Stimulated activated CD4-positive, alpha-beta T cell treated with anti-CD3 and anti-CD28 coated beads, Interleukin-4, amount 100 ng/mL, for 24 hours (primary cell): ENCODE measurements at regions not wholly inside any gene's neighbourhood (a gene's known extent, or its start where the extent isn't known, plus 50 kb on each side); places are given as distances from the start of the nearest gene placed in this dataset.

Source experiments
- DNase-seq: peaks from one replicate; pipeline ENCODE4 v3.0.0-alpha.2; 2020

DNA sequence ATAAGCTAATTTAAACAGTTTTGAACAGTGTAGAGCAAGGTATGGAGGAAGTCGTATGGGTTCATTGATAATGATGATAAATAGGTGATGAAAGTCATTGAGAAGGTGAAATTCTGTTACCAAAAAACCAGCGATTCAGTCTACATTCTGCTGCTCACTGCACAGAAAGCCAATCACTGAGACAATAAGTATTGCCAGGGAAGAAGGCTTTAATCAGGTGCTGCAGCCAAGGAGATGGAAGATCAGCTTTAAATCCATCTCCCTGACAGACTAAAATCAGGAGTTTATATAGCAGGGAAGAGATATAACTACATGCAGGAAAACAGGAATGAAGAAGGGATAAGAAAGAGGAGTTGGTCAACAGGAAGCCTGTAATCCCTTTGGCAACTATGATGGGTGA lies 361.3 kb upstream of the C1orf174 start:
- DNase-seq: no peak

DNA sequence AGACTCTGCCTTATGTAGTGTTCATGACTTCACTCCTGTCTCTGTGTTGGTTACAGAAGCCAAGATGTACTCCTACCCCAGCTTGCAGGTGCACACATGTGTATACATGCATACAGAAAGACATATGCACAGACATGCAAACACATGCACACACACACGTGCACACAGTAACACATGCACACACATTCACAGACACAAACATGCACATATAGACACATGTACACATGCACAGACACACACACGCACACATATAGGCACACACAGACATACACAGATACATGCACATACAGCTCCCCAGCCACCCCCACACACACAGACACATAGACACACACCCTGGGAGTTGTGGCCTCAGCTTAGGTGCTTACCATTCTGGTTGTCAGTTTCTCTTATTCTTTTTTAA lies 362.6 kb upstream of the C1orf174 start:
- no peak for DNase-seq

- DNase-seq: no peak
Observed at GRCh38 chr1:4263699-4264098, 363.6 kb upstream of the C1orf174 start.

DNA sequence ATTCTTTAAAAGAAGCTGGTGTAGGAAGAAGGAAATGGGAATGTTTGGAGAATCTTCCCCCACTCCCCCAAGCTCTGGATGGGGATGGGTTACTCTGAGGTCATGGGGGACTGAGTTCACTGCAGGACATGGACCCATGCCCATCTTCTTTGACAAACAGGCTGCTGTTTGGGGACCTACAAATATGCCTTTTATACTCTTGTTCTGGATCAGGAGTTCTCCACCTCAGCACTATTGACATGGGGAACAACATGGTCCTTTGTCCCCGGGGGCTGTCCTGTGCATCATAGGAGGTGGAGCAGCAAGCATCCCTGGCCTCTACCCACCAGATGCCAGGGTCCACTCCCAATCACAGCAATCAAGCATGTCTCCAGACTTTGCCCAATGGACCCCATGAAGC lies 365.8 kb upstream of the C1orf174 start:
- DNase-seq: no peak

DNA sequence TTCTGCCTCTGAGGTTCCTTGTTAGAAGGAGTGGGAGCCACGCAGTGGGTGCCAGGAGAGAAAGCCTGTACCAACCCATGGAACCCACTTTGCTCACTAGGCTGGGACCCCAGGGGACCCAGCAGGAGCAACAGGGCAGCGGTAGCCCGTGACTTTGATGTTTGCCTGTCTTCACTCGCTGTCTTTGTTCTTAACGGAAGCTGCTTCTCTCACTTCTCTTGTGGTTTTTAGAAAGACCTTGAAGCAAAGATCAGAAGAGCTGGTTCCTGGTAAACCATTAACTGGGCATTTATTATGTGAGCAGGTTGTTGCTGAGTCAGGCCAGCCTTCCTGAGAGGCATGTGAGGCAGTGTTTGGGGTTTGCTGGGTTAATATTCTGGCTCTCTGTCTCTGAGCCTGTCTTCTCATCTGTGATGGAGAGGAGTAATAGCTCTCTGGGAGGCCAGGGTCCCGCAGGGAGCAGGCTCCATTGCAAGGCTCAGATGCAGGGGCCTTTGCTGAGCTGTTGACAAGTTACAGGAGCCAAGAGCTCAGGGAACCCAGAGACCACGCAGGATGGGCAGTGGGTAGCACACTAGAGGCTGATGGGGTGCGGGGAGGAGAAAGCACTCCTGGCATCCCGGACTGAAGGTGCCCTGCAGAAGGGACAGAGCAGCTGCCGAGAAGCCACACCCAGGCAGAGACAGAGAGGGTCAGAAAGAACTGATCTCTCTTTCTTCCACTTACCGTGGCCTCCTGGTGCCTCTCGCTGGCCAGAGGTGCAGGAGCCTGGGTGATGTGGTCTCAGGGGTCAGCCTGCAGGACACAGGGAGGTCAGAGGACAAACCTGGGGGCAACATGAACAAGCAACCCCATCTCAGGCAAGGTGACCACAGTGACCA lies 367.5 kb upstream of the C1orf174 start:
- DNase-seq: no peak

DNA sequence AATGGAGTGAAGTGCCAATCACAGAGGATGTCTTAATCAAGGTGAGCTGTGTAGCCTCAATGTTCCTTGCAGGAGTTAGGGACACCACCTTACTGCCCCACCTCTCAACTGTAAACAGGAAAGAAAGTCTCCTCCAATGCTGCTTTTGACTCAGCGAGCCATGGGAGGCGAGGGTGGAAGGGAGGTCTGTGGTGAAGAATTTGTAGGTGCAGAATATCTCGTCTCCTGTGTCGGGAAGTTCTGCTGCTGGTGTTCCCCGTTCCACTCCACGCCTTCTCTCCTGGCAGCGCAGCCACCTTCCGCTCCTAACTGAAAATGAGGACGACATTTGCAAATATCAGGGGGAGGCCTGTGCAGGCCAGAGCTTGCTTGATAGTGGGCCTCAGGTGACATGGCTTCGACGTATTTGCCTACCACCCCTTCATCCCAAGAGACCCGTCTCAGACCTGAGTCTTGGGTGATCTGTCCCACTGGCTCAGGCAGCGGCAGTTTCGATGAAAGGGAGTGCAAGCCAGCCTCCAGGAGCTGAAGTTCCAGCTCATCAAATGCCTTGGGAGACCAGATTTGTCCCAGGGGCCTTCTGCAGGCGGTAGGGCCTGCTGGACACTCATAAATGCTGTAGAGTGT lies 368.3 kb upstream of the C1orf174 start:
- DNase-seq: no peak

DNA sequence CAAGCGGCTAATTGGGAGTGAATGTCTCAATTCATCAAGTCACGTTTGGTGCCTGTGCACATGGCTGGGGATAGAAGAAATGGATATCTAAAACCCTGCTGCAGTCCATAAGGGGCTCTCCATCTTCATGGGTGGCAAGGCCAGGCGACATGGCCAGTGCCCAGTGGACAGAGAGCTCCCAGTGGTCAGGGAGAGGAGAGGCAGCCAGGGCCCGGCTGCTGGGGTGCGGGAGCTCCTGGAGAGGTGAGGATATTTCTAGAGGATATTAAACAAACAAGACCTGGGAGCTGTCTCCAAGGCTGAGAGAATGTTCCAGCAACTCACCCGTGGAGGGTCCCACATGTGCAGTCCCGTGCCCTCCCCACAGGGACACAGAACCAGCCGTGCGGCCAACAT lies 368.8 kb upstream of the C1orf174 start:
- no peak for DNase-seq

DNA sequence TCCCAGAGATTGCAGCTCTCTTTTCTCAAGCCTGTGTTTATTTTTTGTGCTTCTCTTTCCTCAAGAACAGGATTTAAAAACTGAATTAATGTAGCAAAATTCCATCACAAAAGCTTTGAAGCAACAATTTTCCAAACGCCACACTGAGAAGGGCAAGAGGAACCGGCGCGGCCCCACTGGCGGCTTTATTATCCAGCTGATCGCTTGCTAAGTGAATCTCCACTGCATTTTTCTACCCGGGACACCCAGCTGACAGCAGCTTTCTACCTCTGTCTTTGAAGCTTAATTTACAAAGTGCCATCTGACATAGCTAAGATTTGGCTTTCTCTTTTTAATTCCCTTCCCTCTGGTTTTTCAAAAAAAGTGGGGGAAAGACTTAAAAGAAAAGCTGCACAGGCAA lies 369.3 kb upstream of the C1orf174 start:
- no peak for DNase-seq

DNA sequence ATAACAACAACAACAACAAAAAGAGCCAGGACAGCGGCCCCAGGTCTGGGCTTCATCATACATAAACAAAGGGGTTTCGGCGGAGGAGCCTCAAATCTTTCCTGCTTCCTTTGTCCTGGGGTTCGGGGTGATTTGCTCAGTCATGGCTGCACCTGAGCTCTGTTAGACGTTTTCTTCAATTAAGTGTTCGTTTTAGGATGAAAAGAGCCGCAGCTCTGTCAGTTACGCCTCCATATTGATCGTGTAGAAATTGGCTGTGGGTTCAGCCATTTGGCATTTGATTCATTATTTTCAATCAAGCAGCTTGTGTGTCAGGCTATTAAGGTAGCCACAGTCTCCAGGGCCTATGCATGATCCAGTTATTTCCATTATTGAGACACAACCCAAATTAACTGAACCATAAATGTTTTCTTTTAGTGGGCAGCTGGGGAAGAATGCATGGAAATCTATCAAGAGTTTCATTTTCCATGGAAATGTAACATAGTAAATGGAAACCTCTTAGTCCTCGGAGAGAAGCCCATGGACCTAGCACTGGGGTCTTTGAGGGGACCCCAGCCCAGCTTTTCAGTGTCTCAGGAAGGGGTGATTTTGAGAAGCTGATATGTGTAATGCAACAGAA lies 370.0 kb upstream of the C1orf174 start:
- no peak for DNase-seq

DNA sequence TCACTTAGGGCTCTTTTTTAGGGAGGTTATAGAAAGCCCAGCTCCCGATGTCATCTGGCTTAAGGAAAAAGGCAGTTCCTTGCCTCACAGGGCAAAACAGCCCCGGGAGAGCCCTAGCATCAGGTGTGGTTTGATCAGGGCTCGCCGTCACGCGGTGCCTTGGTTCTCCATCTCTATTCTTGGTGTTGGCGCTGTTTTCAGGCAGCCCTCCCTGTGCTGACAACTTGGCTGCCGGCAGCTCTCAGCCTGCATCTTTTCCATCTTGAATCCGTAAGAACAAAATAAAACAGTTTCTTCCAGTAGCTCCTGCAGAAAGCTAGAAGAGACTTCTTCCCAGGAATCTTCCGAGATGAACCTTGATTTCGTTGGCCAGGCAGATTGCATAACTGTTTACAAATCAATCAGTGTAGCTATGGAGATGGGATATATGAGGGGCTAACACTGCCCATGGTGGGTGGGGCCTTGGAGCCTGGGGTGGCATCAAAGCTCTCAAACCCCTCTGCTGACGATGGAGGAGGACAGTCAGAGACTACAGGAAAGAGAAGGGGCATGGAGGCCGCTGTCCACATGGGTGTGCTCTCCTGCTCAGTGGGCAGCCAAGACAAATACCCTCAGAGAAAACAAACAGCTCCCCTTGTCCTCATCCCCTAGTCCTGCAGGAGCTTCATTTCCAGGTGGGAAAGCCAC lies 370.7 kb upstream of the C1orf174 start:
- DNase-seq: no peak

DNA sequence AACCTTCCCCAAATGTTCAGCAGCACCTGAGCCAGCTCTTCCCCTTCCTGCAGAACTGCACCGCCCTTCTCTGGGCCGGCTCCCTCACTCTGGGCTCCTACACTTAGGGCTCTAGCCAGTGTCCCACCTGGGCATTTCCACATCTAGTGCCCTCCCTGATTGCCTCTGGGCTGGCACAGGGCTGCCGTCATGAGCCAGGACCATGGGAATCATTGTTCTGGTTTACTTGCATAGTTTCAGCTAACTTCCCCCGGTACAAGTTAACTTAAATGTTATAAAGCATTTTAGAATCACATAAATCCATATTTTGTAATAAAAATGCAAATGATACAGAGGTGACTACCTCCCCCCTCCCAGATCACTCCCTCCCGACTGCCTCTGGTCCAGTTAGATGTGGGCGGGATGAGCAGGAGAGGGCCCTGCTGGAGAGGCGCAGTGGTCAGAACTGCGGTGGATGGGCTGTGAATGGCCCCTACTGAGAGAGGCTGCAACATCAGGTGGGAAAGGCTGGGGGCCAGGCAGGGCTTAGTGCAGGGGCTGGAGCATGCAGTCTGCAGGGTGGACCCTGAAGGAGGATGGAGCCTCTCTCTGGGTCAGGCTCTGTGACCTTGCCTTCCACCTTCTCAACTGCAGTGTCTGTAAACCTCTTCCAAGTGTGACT lies 371.4 kb upstream of the C1orf174 start:
- DNase-seq: no peak

DNA sequence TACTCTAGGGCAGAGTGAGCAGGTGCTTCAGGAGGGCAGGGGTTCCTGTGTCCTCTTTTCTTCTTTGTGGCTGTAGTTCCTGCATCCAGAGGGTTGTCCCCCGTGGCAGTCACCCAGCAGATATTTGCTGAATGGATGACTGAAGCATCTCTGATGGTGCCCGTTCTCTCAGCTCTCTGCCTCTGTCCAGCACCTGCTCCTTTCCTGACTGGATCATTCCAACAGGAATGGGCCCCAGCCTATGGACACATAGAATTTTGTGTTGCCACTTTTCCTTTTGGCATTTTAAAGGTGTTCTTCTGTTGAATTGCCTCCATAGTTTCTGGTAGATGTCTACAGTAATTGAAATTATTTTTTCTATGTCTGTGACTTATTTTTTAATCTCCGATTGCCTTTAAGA lies 372.5 kb upstream of the C1orf174 start:
- DNase-seq: no peak

DNA sequence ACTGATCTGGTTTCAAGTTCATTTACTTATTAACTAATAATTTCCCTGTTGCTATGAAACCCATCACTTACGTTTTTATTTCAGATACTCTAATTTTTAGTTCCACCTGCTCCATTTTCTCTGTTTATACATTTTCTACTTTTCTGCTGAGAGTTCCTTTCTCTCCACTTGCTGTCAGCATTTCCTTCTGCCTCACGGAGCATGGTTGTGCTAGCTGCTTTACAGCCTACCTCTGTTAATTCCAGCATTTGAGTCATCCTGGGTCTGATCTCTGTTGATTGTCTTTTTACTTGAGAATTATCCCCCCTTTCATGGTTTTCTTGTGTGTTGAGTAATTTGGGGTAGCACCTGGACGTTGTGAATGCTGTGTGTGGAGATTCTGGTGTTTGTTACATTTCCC lies 373.2 kb upstream of the C1orf174 start:
- no peak for DNase-seq

GRCh38 chr1:4273747-4274146 lies 373.7 kb upstream of the C1orf174 start:
- no peak for DNase-seq

DNA sequence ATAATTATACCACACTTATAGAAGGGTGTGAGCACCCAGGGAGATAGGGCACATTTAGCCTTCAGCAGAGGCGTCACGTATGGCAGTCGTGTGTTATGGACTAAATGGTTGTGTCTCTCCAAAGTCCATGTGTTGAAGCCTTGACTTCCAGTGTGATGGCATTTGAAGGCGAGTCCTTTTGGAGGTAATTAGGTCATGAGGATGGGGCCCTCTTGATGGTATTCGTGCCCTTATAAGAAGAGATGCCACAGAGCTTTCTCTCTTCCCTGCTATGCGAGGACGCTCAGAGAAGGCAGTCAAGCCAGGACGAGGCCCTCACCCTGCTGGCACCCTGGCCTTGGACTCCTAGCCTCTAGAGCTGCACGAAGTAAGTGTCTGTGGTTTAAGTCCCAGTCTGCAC lies 375.0 kb upstream of the C1orf174 start:
- no peak for DNase-seq

DNA sequence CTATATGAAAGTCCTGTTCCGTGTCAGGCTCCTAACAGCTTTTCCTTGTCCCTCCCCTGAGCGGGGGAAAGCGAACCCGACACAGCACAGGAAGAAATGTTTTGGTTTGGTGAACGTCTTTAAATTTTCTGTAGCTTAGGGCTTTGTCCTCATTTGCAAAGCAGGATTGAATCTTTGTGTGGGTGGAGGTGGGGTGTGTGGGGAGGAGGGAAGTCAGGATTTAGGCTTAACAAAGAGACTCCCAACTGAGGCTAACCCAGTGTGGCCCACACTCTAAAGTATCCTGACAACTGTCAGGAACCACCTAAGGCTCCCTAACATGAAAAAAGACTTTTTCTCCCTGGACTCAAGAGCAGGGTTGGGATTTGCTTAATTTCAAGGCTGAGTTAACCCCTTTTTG lies 376.2 kb upstream of the C1orf174 start:
- no peak for DNase-seq

DNA sequence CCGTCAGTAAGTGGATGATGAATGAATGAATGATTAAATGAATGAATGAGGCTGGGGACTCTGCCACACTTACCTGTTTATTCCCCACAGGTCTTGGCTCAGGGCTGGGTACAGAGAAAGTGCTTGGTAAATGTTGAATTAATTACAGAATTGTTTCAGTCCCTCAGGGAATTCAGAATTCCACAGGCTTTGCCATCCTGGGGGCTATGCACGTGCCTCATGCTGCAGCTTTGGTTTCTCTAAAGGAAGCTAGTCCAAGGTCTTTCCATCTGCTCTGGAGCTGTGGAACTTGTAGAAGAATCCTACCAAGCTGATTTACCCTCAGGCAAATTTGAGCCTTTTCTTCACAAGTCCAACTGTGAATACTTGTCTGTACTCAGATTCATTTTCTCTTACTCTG lies 376.8 kb upstream of the AJAP1 start:
- no peak for DNase-seq

- DNase-seq: no peak
Observed at GRCh38 chr1:4284976-4285375, 369.4 kb upstream of the AJAP1 start.

DNA sequence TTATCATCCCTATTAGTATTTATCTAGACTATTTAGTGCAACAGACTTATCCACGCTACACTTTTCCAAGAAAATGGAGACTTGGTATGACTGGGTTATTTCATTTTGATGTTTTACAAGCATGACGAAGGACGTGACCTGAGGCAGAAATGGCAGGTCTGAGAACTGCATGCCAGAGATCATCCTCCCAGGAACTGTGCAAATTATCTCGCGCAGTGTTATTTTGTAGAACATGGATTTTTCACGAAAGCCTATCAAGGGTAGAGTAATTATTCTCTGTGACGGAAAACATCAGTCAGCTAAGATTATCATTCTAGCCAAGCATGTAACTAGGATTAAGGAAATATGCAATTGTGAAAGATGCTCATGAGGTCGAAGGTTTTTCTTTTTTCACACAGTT lies 361.5 kb upstream of the AJAP1 start:
- no peak for DNase-seq

- DNase-seq: no peak
Observed at GRCh38 chr1:4298361-4299083, 355.9 kb upstream of the AJAP1 start.

DNA sequence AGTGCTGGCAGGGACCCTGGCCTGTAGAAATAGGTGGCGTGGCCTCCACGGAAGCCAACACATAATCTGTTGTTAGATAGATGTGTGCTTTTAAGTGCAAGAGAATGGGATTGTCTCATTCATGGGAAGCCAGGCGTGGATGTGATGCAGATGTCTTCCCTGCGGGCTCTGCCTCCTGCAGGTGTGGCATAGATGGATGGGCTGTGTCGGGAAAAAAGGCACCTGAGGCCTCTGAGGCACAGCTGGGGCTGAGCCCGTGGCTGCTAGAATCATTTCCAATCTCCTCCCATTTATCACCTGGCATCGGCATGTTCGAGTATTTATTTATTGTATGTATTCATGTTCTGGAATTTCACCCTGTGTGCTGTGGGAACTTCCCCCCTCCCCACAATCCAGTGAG lies 353.4 kb upstream of the AJAP1 start:
- no peak for DNase-seq

- DNase-seq: no peak
Observed at GRCh38 chr1:4303303-4303702, 351.1 kb upstream of the AJAP1 start.
